ENCODE measurements at regions not wholly inside any gene's neighbourhood (a gene's known extent, or its start where the extent isn't known, plus 50 kb on each side); places are given as distances from the start of the nearest gene placed in this dataset.

- Mint-ChIP-seq H3K27me3 (ENCODE audit: low read depth) (no peaks in the 10 kb centered on the region), H3K4me1 (peaks cover 23% of the 10 kb centered on the region), H3K36me3 (ENCODE audit: low read depth) (no peaks in the 10 kb centered on the region), H3K9me3 (peaks cover 5% of the 10 kb centered on the region), H3K27ac (no peak overlapping the region), H3K4me3 (no peak overlapping the region)
- TF ChIP-seq CTCF (IDR thresholded peaks at IDR 0.05; ENCODE audit: unreplicated experiment in 3 of 3) = no peak
Observed at GRCh38 chr18:10265560-10266333, 188.7 kb upstream of the APCDD1 start.

GRCh38 chr18:10266334-10266590, 188.2 kb upstream of the APCDD1 start:
- TF ChIP-seq CTCF (IDR thresholded peaks at IDR 0.05; ENCODE audit: unreplicated experiment in 3 of 3) = no peak
- H3K4me3 Mint-ChIP-seq = no peak overlapping the region

DNA sequence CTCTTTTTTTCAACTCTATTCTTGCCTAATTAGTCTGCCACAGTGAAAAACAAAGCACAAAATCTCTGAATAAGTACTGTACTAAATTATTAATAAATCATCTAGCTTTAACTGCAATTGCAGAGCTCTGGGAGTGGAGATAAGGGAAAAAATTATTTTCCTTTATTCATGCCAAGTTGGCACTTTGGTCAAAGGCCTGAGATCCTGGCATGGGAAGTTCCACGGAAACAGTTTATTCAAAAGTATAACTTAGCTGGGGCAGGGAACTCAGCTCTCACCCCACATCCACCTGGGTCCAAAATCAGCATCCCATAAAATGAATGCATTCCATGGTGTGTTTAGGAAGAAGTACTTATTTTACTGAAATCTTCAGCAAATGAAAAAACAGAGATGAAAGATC, 185.2 kb upstream of the APCDD1 start:
- Mint-ChIP-seq H3K4me3 (no peak overlapping the region), H3K4me1 (peaks cover 18% of the 10 kb centered on the region), H3K36me3 (ENCODE audit: low read depth) (no peaks in the 10 kb centered on the region), H3K27ac (peak overlapping the region; percentile 28 to 90 (median 80)), H3K9me3 (no peaks in the 10 kb centered on the region), H3K27me3 (ENCODE audit: low read depth) (no peaks in the 10 kb centered on the region)
- no peak for TF ChIP-seq CTCF (IDR thresholded peaks at IDR 0.05; ENCODE audit: unreplicated experiment in 3 of 3)

More at GRCh38 chr18:10266334-10266590, 188.2 kb upstream of the APCDD1 start:
- Mint-ChIP-seq H3K27ac (no peak overlapping the region), H3K27me3 (ENCODE audit: low read depth) (no peaks in the 10 kb centered on the region), H3K36me3 (ENCODE audit: low read depth) (no peaks in the 10 kb centered on the region), H3K4me1 (peaks cover 23% of the 10 kb centered on the region), H3K9me3 (peaks cover 5% of the 10 kb centered on the region)

- no peak for TF ChIP-seq CTCF (IDR thresholded peaks at IDR 0.05; ENCODE audit: unreplicated experiment in 3 of 3)
- no peak overlapping the region for H3K4me3 Mint-ChIP-seq
- no peaks in the 10 kb centered on the region for H3K36me3 Mint-ChIP-seq (ENCODE audit: low read depth)
- no peaks in the 10 kb centered on the region for H3K27me3 Mint-ChIP-seq (ENCODE audit: low read depth)
- peak overlapping the region; percentile 28 to 90 (median 80) for H3K27ac Mint-ChIP-seq
- peaks cover 18% of the 10 kb centered on the region for H3K4me1 Mint-ChIP-seq
- H3K9me3 Mint-ChIP-seq = no peaks in the 10 kb centered on the region
Observed at GRCh38 chr18:10270151-10270571, 184.3 kb upstream of the APCDD1 start.

GRCh38 chr18:10271481-10271880, 183.0 kb upstream of the APCDD1 start:
- peaks cover 18% of the 10 kb centered on the region for H3K4me1 Mint-ChIP-seq
- H3K9me3 Mint-ChIP-seq = peaks cover 3% of the 10 kb centered on the region
- H3K27me3 Mint-ChIP-seq (ENCODE audit: low read depth) = no peaks in the 10 kb centered on the region
- H3K36me3 Mint-ChIP-seq (ENCODE audit: low read depth) = no peaks in the 10 kb centered on the region
- TF ChIP-seq CTCF (IDR thresholded peaks at IDR 0.05; ENCODE audit: unreplicated experiment in 3 of 3) = no peak
- no peak overlapping the region for H3K4me3 Mint-ChIP-seq
- H3K27ac Mint-ChIP-seq = no peak overlapping the region

DNA sequence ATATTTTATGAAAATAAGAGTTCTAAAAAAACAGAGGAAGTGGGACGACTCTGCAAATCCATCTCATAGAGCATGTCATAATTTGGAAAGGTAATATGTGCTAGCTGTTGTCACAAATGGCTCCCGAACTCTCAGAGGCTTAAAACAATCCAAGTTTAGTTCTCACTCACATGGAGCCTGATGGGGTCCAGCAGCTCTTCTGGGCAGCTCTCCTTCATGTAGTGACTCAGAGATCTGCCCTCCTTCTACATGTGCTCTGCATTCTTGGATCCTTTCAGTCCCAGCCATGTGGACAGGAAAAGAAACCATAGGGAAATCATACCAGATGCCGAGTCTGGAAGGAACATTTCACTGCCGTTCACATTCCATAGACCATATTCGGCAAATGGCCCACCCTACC, 180.1 kb upstream of the APCDD1 start:
- TF ChIP-seq CTCF (IDR thresholded peaks at IDR 0.05; ENCODE audit: unreplicated experiment in 3 of 3) = no peak
- no peak overlapping the region for H3K4me3 Mint-ChIP-seq
- peaks cover 3% of the 10 kb centered on the region for H3K9me3 Mint-ChIP-seq
- no peak overlapping the region for H3K27ac Mint-ChIP-seq
- H3K4me1 Mint-ChIP-seq = peaks cover 12% of the 10 kb centered on the region
- no peaks in the 10 kb centered on the region for H3K27me3 Mint-ChIP-seq (ENCODE audit: low read depth)
- H3K36me3 Mint-ChIP-seq (ENCODE audit: low read depth) = no peaks in the 10 kb centered on the region

Measured in nephron (organoid).